CD8-positive, alpha-beta memory T cell (primary cell): ENCODE measurements at regions not wholly inside any gene's neighbourhood (a gene's known extent, or its start where the extent isn't known, plus 50 kb on each side); places are given as distances from the start of the nearest gene placed in this dataset.

Experiments
- CTCF ChIA-PET: fragments of 350-600 bp; sonication (Branson Sonifier 250); formaldehyde crosslinking; loops from one replicate; lab custom pipeline; 2021; ENCODE audit warnings: antibody characterized with exemption; lab: Charles Lee
- POLR2A ChIA-PET: fragments of 350-600 bp; sonication (Branson Sonifier 250); formaldehyde crosslinking; loops from one replicate; lab custom pipeline; 2021; ENCODE audit warnings: antibody characterized with exemption; lab: Charles Lee
- DNase-seq, 5 donors: peaks; one replicate each; pipeline versions ENCODE4 v3.0.0 to v3.0.0-alpha.2; 2020 to 2022; ENCODE audit warnings: mixed read lengths in 1 of 5
- H3K27ac ChIP-seq: one replicate; pipeline ENCODE4 v1.7.0; 2013; ENCODE audit warnings: low read depth, mild to moderate bottlenecking, low read length, moderate library complexity
- H3K27me3 ChIP-seq: 2 replicates; pipeline ENCODE4 v1.7.0; 2013; ENCODE audit warnings: low read length, mild to moderate bottlenecking; ENCODE audit not compliant: insufficient read depth, poor library complexity, severe bottlenecking
- H3K36me3 ChIP-seq: 2 replicates; pipeline ENCODE4 v1.7.0; 2013; ENCODE audit warnings: mild to moderate bottlenecking, low read length, moderate library complexity; ENCODE audit not compliant: insufficient read depth
- H3K4me1 ChIP-seq: 2 replicates; pipeline ENCODE4 v1.7.0; 2013; ENCODE audit warnings: mild to moderate bottlenecking, low read length, moderate library complexity; ENCODE audit not compliant: insufficient read depth
- H3K4me3 ChIP-seq: 2 replicates; pipeline ENCODE4 v1.7.0; 2013; ENCODE audit warnings: mild to moderate bottlenecking, low read length
- H3K9me3 ChIP-seq: 2 replicates; pipeline ENCODE4 v1.7.0; 2013; ENCODE audit warnings: mild to moderate bottlenecking, low read length
- H3K27ac Mint-ChIP-seq, 8 donors: one replicate each; pipeline ENCODE4 v1.8.0; 2020 to 2021; ENCODE audit warnings: mixed read lengths in 8 of 8, mild to moderate bottlenecking in 6 of 8, inconsistent platforms in 3 of 8, moderate library complexity in 3 of 8
- H3K27me3 Mint-ChIP-seq, 2 donors: one replicate each; pipeline ENCODE4 v1.8.0; 2020 to 2021; ENCODE audit warnings: mixed read lengths in 2 of 2, mild to moderate bottlenecking in 1 of 2, moderate library complexity in 1 of 2
- H3K36me3 Mint-ChIP-seq, 3 donors: one replicate each; pipeline ENCODE4 v1.8.0; 2020 to 2021; ENCODE audit warnings: mixed read lengths in 3 of 3, inconsistent platforms in 1 of 3, mild to moderate bottlenecking in 1 of 3
- H3K4me1 Mint-ChIP-seq, 3 donors: one replicate each; pipeline ENCODE4 v1.8.0; 2020 to 2021; ENCODE audit warnings: mixed read lengths in 3 of 3, inconsistent platforms in 1 of 3, mild to moderate bottlenecking in 1 of 3
- H3K4me3 Mint-ChIP-seq, 7 donors: one replicate each; pipeline ENCODE4 v1.8.0; 2020 to 2021; ENCODE audit warnings: mixed read lengths in 7 of 7, mild to moderate bottlenecking in 6 of 7, moderate library complexity in 4 of 7, inconsistent platforms in 2 of 7
- H3K9me3 Mint-ChIP-seq, 5 donors: one replicate each; pipeline ENCODE4 v1.8.0; 2020 to 2022; ENCODE audit warnings: mixed read lengths in 5 of 5, mild to moderate bottlenecking in 3 of 5, moderate library complexity in 2 of 5, inconsistent platforms in 1 of 5

GRCh38 chr22:23399367-23400285, 180.5 kb downstream of the IGLL1 start:
- Histone ChIP-seq H3K4me1 (no peaks in the 10 kb centered on the region), H3K27me3 (no peaks in the 10 kb centered on the region), H3K9me3 (no peaks in the 10 kb centered on the region), H3K4me3 (no peak overlapping the region), H3K27ac (no peak overlapping the region), H3K36me3 (no peaks in the 10 kb centered on the region)
- H3K27me3 Mint-ChIP-seq = peaks cover 3 to 7% of the 10 kb centered on the region in 2 donors
- no peak for DNase-seq
- ChIA-PET CTCF (no interaction called here), POLR2A (no interaction called here)
- H3K9me3 Mint-ChIP-seq = no peaks in the 10 kb centered on the region
- H3K36me3 Mint-ChIP-seq = no peaks in the 10 kb centered on the region
- H3K4me1 Mint-ChIP-seq = no peaks in the 10 kb centered on the region
- peak overlapping the region in 1 of 7 donors; percentile 44 for H3K4me3 Mint-ChIP-seq
- H3K27ac Mint-ChIP-seq = no peak overlapping the region

- no peak for DNase-seq
- Mint-ChIP-seq H3K4me1 (no peaks in the 10 kb centered on the region), H3K27me3 (peaks cover 3 to 7% of the 10 kb centered on the region in 2 donors), H3K4me3 (no peak overlapping the region), H3K9me3 (no peaks in the 10 kb centered on the region), H3K27ac (no peak overlapping the region), H3K36me3 (no peaks in the 10 kb centered on the region)
- Histone ChIP-seq H3K4me3 (no peak overlapping the region), H3K4me1 (no peaks in the 10 kb centered on the region), H3K36me3 (no peaks in the 10 kb centered on the region), H3K9me3 (no peaks in the 10 kb centered on the region), H3K27ac (no peak overlapping the region), H3K27me3 (no peaks in the 10 kb centered on the region)
- ChIA-PET POLR2A (no interaction called here), CTCF (interaction anchor here (1.6 kb wide), 1 partner anchor 13 kb away, joined by 3 read pairs; no protein-coding TSS in a partner anchor)
Measured at GRCh38 chr22:23398701-23399366, 181.3 kb downstream of the IGLL1 start.

DNA sequence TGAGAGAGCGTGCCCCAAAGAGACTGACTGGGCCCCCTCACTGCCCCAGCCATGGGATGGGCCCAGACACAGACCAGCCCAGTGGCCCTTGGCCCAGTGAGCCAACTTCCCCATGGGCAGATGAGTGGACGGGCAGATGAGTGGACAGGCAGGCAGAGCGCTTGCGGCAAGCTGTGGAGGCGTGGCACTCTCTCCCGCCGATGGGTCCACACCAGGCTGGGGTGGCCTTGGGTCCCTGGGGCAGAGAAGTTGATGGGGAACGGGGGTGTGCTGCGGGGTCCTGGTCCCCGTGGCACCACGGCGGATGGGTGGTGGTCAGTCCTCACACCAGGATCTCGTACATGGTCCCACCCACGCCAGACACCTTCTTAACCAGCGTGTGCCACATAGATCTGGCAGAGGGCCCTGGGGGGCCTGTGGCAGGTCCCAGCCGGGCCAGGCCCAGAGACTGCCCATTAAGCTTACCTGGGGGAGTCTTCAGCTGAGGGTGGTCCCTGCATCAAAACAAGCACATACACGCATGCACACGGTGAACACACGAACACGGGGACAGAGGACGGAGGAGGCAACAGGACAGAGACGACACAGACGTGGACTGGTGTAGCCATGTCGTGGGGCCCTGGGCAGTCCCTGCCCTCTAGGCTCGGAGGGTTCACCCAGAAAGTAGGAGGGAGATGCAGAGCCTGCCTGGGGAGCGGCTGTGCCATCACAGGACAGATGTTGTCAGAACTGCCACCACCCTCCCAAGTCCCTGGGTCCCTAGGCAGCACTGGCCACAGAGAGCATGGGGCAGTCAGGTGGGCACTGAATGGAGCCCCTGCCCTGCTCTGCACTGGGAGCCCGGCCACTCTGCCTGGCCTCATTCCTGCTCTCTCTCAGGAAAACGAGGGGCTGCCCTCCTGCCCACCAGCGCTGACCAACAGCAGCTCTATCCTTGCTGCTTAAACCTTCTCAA, 182.2 kb downstream of the IGLL1 start:
- Mint-ChIP-seq H3K4me3 (no peak overlapping the region), H3K27ac (no peak overlapping the region), H3K27me3 (peaks cover 3 to 4% of the 10 kb centered on the region in 2 donors), H3K36me3 (no peaks in the 10 kb centered on the region), H3K4me1 (no peaks in the 10 kb centered on the region), H3K9me3 (no peaks in the 10 kb centered on the region)
- CTCF ChIA-PET = interaction anchor here (1.6 kb wide), 1 partner anchor 12 kb away, joined by 3 read pairs; no protein-coding TSS in a partner anchor
- no peaks in the 10 kb centered on the region for H3K9me3 ChIP-seq
- H3K27me3 ChIP-seq = no peaks in the 10 kb centered on the region
- H3K27ac ChIP-seq = no peak overlapping the region
- POLR2A ChIA-PET = no interaction called here
- DNase-seq = no peak
- H3K36me3 ChIP-seq = no peaks in the 10 kb centered on the region
- H3K4me1 ChIP-seq = no peaks in the 10 kb centered on the region
- no peak overlapping the region for H3K4me3 ChIP-seq

GRCh38 chr22:23397008-23397612, 183.0 kb downstream of the IGLL1 start:
- Mint-ChIP-seq H3K27me3 (peaks cover 3 to 4% of the 10 kb centered on the region in 2 donors), H3K36me3 (no peaks in the 10 kb centered on the region), H3K4me3 (no peak overlapping the region), H3K9me3 (no peaks in the 10 kb centered on the region), H3K27ac (peak overlapping the region in 1 of 8 donors; percentile 69), H3K4me1 (no peaks in the 10 kb centered on the region)
- ChIA-PET CTCF (interaction anchor here (1.6 kb wide), 1 partner anchor 11 kb away, joined by 3 read pairs; no protein-coding TSS in a partner anchor), POLR2A (no interaction called here)
- Histone ChIP-seq H3K4me3 (no peak overlapping the region), H3K4me1 (no peaks in the 10 kb centered on the region), H3K27ac (no peak overlapping the region), H3K9me3 (no peaks in the 10 kb centered on the region), H3K27me3 (no peaks in the 10 kb centered on the region), H3K36me3 (no peaks in the 10 kb centered on the region)
- no peak for DNase-seq

GRCh38 chr22:23396362-23397007, 183.6 kb downstream of the IGLL1 start:
- Histone ChIP-seq H3K27ac (no peak overlapping the region), H3K9me3 (no peaks in the 10 kb centered on the region), H3K4me1 (no peaks in the 10 kb centered on the region), H3K36me3 (no peaks in the 10 kb centered on the region), H3K27me3 (no peaks in the 10 kb centered on the region), H3K4me3 (no peak overlapping the region)
- ChIA-PET CTCF (no interaction called here), POLR2A (no interaction called here)
- Mint-ChIP-seq H3K36me3 (no peaks in the 10 kb centered on the region), H3K4me3 (no peak overlapping the region), H3K27ac (no peak overlapping the region), H3K27me3 (peaks cover 3 to 4% of the 10 kb centered on the region in 2 donors), H3K4me1 (no peaks in the 10 kb centered on the region), H3K9me3 (no peaks in the 10 kb centered on the region)
- DNase-seq = no peak

DNA sequence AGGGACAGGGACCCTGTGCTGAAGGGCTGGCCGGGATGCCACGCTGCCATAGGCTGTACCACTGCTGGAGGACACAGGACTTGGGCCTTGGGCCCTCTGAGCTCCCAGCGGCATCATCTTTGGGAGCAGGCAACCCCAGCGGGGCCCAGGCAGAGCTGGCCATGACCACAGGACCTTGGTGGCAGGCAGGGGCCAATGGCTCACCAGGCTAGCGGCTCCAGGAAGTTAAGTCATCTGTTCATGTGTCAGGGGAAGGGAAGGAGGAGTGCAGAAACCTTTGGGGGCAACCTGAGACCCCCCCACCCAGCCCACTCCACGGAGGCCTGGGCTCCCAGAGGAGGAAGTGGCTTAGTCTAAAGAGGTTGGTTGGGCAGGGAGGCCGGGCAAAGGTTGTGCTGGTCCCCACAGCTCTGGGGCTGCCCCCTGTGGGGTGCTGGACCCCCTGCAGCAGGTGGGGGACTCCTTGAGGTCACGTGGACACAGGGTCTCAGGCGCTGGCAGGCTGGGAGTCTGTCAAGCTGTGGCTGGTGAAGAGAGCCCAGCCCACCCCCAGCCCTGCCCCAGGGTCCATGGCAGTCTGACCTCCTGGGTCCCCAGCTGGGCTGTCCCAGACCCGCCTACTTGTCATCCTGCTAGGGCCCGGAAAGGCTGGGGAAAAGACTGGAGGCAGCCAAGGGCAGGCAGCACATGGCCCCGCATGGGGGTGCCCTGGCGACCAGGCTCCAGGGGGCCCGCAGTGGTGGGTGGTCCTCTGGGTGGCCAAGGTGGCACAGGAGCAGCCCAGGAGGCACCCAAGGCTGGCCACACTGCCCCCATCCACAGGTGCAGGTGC, 184.3 kb downstream of the IGLL1 start:
- no peaks in the 10 kb centered on the region for H3K4me1 Mint-ChIP-seq
- peaks cover 1 to 4% of the 10 kb centered on the region in 2 donors for H3K27me3 Mint-ChIP-seq
- no peaks in the 10 kb centered on the region for H3K4me1 ChIP-seq
- CTCF ChIA-PET = no interaction called here
- no peaks in the 10 kb centered on the region for H3K36me3 ChIP-seq
- no peaks in the 10 kb centered on the region for H3K27me3 ChIP-seq
- H3K36me3 Mint-ChIP-seq = no peaks in the 10 kb centered on the region
- H3K4me3 ChIP-seq = no peak overlapping the region
- H3K27ac ChIP-seq = no peak overlapping the region
- no peak overlapping the region for H3K27ac Mint-ChIP-seq
- no peaks in the 10 kb centered on the region for H3K9me3 Mint-ChIP-seq
- POLR2A ChIA-PET = no interaction called here
- DNase-seq = peak in 1 of 5 donors; percentile 25
- H3K4me3 Mint-ChIP-seq = no peak overlapping the region
- no peaks in the 10 kb centered on the region for H3K9me3 ChIP-seq
